Activated CD8-positive, alpha-beta memory T cell treated with anti-CD3 and anti-CD28 coated beads for 24 hours (primary cell): ENCODE measurements at regions not wholly inside any gene's neighbourhood (a gene's known extent, or its start where the extent isn't known, plus 50 kb on each side); places are given as distances from the start of the nearest gene placed in this dataset.

ENCODE experiments used
- DNase-seq: peaks from one replicate; pipeline ENCODE4 v3.0.0-alpha.2; 2020

- no peak for DNase-seq
Measured at GRCh38 chr12:77777274-77777673, 53.4 kb upstream of the NAV3 start.

- DNase-seq, result no peak
Measured at GRCh38 chr12:77774761-77775160, 55.9 kb upstream of the NAV3 start.

GRCh38 chr12:77772676-77773298, 57.9 kb upstream of the NAV3 start:
- DNase-seq, result no peak

GRCh38 chr12:77768558-77768957, 62.1 kb upstream of the NAV3 start:
- no peak for DNase-seq

GRCh38 chr12:77767756-77768343, 62.8 kb upstream of the NAV3 start:
- no peak for DNase-seq

- DNase-seq, result no peak
Measured at GRCh38 chr12:77767335-77767734, 63.4 kb upstream of the NAV3 start.

GRCh38 chr12:77766224-77766623, 64.5 kb upstream of the NAV3 start:
- no peak for DNase-seq

GRCh38 chr12:77761286-77761685, 69.4 kb upstream of the NAV3 start:
- DNase-seq, result no peak

GRCh38 chr12:77760271-77761025, 70.2 kb upstream of the NAV3 start:
- DNase-seq, result no peak

- no peak for DNase-seq
Measured at GRCh38 chr12:77754086-77754485, 76.6 kb upstream of the NAV3 start.

- DNase-seq, result no peak
Measured at GRCh38 chr12:77751939-77752338, 78.8 kb upstream of the NAV3 start.

- no peak for DNase-seq
Measured at GRCh38 chr12:77746096-77746495, 84.6 kb upstream of the NAV3 start.

- DNase-seq, result no peak
Measured at GRCh38 chr12:77745624-77746023, 85.1 kb upstream of the NAV3 start.

GRCh38 chr12:77742631-77743030, 88.1 kb upstream of the NAV3 start:
- DNase-seq, result no peak

- DNase-seq, result no peak
Measured at GRCh38 chr12:77741974-77742517, 88.6 kb upstream of the NAV3 start.

GRCh38 chr12:77736219-77736965, 94.3 kb upstream of the NAV3 start:
- DNase-seq, result no peak

- no peak for DNase-seq
Measured at GRCh38 chr12:77734214-77734883, 96.3 kb upstream of the NAV3 start.

- no peak for DNase-seq
Measured at GRCh38 chr12:77728018-77728417, 102.7 kb upstream of the NAV3 start.

- no peak for DNase-seq
Measured at GRCh38 chr12:77727442-77728001, 103.2 kb upstream of the NAV3 start.

- DNase-seq, result no peak
Measured at GRCh38 chr12:77725611-77726010, 105.1 kb upstream of the NAV3 start.

- DNase-seq, result no peak
Measured at GRCh38 chr12:77724367-77724957, 106.2 kb upstream of the NAV3 start.

GRCh38 chr12:77723308-77723707, 107.4 kb upstream of the NAV3 start:
- DNase-seq, result no peak
